Glomerular visceral epithelial cell (primary cell): ENCODE measurements at regions not wholly inside any gene's neighbourhood (a gene's known extent, or its start where the extent isn't known, plus 50 kb on each side); places are given as distances from the start of the nearest gene placed in this dataset.

Experiments
- DNase-seq: peaks from one replicate; pipeline ENCODE4 v3.0.0-alpha.2; 2016; ENCODE audit errors: extremely low spot score

GRCh38 chr6:54716877-54717276 is 129.7 kb upstream of the FAM83B start:
- DNase-seq = no peak

GRCh38 chr6:54717849-54718455 is 128.6 kb upstream of the FAM83B start:
- peak; percentile 67 for DNase-seq

GRCh38 chr6:54718541-54719023 is 128.0 kb upstream of the FAM83B start:
- no peak for DNase-seq

- no peak for DNase-seq
These were observed 127.4 kb upstream of the FAM83B start for GRCh38 chr6:54719131-54719530.

- DNase-seq = no peak
These were observed 126.9 kb upstream of the FAM83B start for GRCh38 chr6:54719633-54720032.

- DNase-seq = peak; percentile 22
These were observed 124.2 kb upstream of the FAM83B start for GRCh38 chr6:54722328-54722727.

- no peak for DNase-seq
These were observed 116.9 kb upstream of the FAM83B start for GRCh38 chr6:54729716-54730115.

- DNase-seq = no peak
These were observed 115.6 kb upstream of the FAM83B start for GRCh38 chr6:54730767-54731630.

- peak; percentile 2 for DNase-seq
These were observed 109.3 kb upstream of the FAM83B start for GRCh38 chr6:54737247-54737646.

- DNase-seq = no peak
These were observed 98.6 kb upstream of the FAM83B start for GRCh38 chr6:54747955-54748354.

GRCh38 chr6:54754406-54754805 is 92.2 kb upstream of the FAM83B start:
- no peak for DNase-seq

- DNase-seq = no peak
These were observed 88.2 kb upstream of the FAM83B start for GRCh38 chr6:54758340-54758739.

- no peak for DNase-seq
These were observed 78.1 kb upstream of the FAM83B start for GRCh38 chr6:54768494-54768893.

GRCh38 chr6:54770328-54770727 is 76.2 kb upstream of the FAM83B start:
- no peak for DNase-seq

GRCh38 chr6:54771968-54772367 is 74.6 kb upstream of the FAM83B start:
- no peak for DNase-seq

GRCh38 chr6:54772610-54773009 is 74.0 kb upstream of the FAM83B start:
- DNase-seq = no peak

GRCh38 chr6:54775576-54775975 is 71.0 kb upstream of the FAM83B start:
- DNase-seq = no peak

GRCh38 chr6:54776891-54777290 is 69.7 kb upstream of the FAM83B start:
- DNase-seq = no peak

GRCh38 chr6:54778731-54779130 is 67.8 kb upstream of the FAM83B start:
- no peak for DNase-seq

- DNase-seq = no peak
These were observed 62.6 kb upstream of the FAM83B start for GRCh38 chr6:54784011-54784410.

GRCh38 chr6:54786154-54786553 is 60.4 kb upstream of the FAM83B start:
- DNase-seq = no peak

GRCh38 chr6:54787825-54788224 is 58.7 kb upstream of the FAM83B start:
- no peak for DNase-seq
